Hematopoietic multipotent progenitor cell treated with erythropoietin and hydrocortisone succinate and interleukin-3 and kit ligand, for 8 days (in vitro differentiated cells): ENCODE measurements at regions not wholly inside any gene's neighbourhood (a gene's known extent, or its start where the extent isn't known, plus 50 kb on each side); places are given as distances from the start of the nearest gene placed in this dataset.

Experiments
- DNase-seq: peaks from one replicate; pipeline ENCODE4 v3.0.0-alpha.2; 2015

GRCh38 chr10:131425752-131426533, 114.4 kb upstream of the TCERG1L start:
- DNase-seq: no peak

- no peak for DNase-seq
Observed at GRCh38 chr10:131426534-131426898, 115.0 kb upstream of the TCERG1L start.

- no peak for DNase-seq
Observed at GRCh38 chr10:131427281-131427680, 115.8 kb upstream of the TCERG1L start.

- DNase-seq: no peak
Observed at GRCh38 chr10:131427901-131428300, 116.4 kb upstream of the TCERG1L start.

- DNase-seq: no peak
Observed at GRCh38 chr10:131429141-131429540, 117.6 kb upstream of the TCERG1L start.

GRCh38 chr10:131429942-131430341, 118.4 kb upstream of the TCERG1L start:
- no peak for DNase-seq

- DNase-seq: no peak
Observed at GRCh38 chr10:131430716-131431412, 119.3 kb upstream of the TCERG1L start.

GRCh38 chr10:131431533-131431932, 120.0 kb upstream of the TCERG1L start:
- DNase-seq: no peak

- no peak for DNase-seq
Observed at GRCh38 chr10:131431978-131432690, 120.6 kb upstream of the TCERG1L start.

GRCh38 chr10:131433568-131433967, 122.0 kb upstream of the TCERG1L start:
- DNase-seq: no peak

GRCh38 chr10:131435232-131435631, 123.7 kb upstream of the TCERG1L start:
- no peak for DNase-seq

GRCh38 chr10:131435760-131436457, 124.4 kb upstream of the TCERG1L start:
- no peak for DNase-seq

- DNase-seq: no peak
Observed at GRCh38 chr10:131436458-131436857, 124.9 kb upstream of the TCERG1L start.

- no peak for DNase-seq
Observed at GRCh38 chr10:131437556-131438475, 126.3 kb upstream of the TCERG1L start.

GRCh38 chr10:131438665-131439064, 127.1 kb upstream of the TCERG1L start:
- no peak for DNase-seq

GRCh38 chr10:131439705-131440104, 128.2 kb upstream of the TCERG1L start:
- DNase-seq: no peak

- DNase-seq: no peak
Observed at GRCh38 chr10:131440405-131441360, 129.2 kb upstream of the TCERG1L start.

- no peak for DNase-seq
Observed at GRCh38 chr10:131442271-131442670, 130.8 kb upstream of the TCERG1L start.

- DNase-seq: no peak
Observed at GRCh38 chr10:131444286-131444685, 132.8 kb upstream of the TCERG1L start.

GRCh38 chr10:131444862-131445461, 133.4 kb upstream of the TCERG1L start:
- DNase-seq: no peak
